GM10266 (cell line): ENCODE measurements at regions not wholly inside any gene's neighbourhood (a gene's known extent, or its start where the extent isn't known, plus 50 kb on each side); places are given as distances from the start of the nearest gene placed in this dataset.

ENCODE experiments used
- DNase-seq: peaks from one replicate; pipeline ENCODE4 v3.0.0; 2012; ENCODE audit errors: extremely low spot score
- TF ChIP-seq, protein P1 (sequence below): IDR thresholded peaks from 2 replicates; pipeline ENCODE4 v1.5.1; 2012; ENCODE audit warnings: mild to moderate bottlenecking, low read depth; ENCODE audit not compliant: control insufficient read depth, insufficient read depth; ENCODE audit errors: missing control alignments

- no peak for DNase-seq
- TF ChIP-seq, protein P1, sequence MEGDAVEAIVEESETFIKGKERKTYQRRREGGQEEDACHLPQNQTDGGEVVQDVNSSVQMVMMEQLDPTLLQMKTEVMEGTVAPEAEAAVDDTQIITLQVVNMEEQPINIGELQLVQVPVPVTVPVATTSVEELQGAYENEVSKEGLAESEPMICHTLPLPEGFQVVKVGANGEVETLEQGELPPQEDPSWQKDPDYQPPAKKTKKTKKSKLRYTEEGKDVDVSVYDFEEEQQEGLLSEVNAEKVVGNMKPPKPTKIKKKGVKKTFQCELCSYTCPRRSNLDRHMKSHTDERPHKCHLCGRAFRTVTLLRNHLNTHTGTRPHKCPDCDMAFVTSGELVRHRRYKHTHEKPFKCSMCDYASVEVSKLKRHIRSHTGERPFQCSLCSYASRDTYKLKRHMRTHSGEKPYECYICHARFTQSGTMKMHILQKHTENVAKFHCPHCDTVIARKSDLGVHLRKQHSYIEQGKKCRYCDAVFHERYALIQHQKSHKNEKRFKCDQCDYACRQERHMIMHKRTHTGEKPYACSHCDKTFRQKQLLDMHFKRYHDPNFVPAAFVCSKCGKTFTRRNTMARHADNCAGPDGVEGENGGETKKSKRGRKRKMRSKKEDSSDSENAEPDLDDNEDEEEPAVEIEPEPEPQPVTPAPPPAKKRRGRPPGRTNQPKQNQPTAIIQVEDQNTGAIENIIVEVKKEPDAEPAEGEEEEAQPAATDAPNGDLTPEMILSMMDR: no peak
These were observed 553.8 kb upstream of the PRMT6 start for GRCh38 chr1:106502659-106503058.

- no peak for DNase-seq
- TF ChIP-seq, protein P1: no peak
These were observed 541.1 kb upstream of the PRMT6 start for GRCh38 chr1:106515375-106515774.

DNA sequence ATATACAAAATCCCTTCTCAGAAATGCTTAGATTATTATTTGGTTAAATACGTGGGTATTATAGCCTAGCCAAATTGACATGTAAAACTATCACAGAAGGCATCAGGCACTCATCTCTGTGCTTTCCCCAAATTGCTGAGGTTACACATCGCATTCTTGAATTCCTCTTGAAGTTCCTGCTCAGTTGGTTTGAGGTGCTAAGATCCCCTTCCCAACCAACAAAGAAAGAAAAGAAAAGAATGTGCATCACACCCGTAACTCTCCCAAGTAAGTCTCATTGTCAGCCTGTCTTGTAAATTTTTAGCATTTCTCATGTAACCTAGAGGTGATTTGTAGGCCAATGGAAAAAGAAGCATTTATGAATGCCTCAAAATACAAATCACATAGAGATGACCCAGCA lies 539.2 kb upstream of the PRMT6 start:
- DNase-seq: no peak
- TF ChIP-seq, protein P1: no peak

DNA sequence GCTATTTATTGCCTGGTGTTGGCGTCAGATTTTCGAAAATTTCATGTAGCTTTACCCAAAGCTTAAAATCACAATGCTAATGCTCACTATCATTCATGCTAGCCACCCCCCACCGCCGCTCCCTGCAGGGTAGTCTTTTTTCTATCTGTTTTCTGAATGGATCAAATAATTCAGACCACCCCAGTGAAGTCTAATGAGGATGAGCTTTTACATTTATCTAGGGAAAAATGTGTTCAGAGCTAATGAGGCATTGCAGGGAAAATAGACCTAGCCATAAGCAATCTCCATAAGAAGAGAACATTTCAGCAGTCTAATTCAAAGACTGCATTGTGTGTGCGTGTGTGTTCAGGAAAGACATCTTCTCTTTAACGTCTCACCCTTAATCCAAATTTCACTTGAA lies 533.0 kb upstream of the PRMT6 start:
- TF ChIP-seq, protein P1: no peak
- no peak for DNase-seq

DNA sequence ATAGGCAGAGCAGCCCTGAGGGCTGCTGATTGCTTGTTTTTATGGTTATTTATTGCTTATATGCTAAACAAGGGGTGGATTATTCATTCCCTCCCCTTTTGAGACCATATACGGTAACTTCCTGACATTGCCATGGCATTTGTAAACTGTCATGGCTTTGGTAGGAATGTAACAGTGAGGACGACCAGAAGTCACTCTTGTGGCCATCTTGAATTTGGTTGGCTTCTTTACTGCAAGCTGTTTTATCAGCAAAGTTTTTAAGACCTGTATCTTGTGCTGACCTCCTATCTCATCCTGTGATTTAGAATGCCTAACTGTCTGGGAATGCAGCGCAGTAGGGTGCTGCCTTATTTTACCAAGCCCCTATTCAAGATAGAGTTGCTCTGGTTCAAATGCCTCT lies 531.8 kb upstream of the PRMT6 start:
- TF ChIP-seq, protein P1: no peak
- DNase-seq: no peak

DNA sequence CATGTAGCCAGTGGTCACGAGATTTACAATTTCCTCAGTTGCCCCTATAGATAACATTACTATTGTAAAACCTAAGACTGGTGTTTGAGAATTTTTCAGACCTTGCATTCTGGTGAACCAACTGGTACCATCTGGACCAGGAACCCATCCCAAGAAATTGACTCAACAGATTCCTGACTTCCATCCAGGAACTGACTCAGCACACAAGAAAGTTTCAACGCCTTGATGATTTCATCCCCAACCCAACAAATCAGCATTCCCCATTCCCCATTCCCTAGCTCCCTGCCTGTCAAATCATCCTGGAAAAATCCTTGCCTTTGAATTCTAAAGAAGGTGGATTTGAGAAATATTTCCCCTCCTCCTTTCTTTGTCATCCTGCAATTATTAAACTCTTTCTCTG lies 529.8 kb upstream of the PRMT6 start:
- no peak for DNase-seq
- TF ChIP-seq, protein P1: no peak

GRCh38 chr1:106534612-106535011 lies 521.9 kb upstream of the PRMT6 start:
- TF ChIP-seq, protein P1: no peak
- DNase-seq: no peak
